GM12878 (cell line): ENCODE measurements at regions not wholly inside any gene's neighbourhood (a gene's known extent, or its start where the extent isn't known, plus 50 kb on each side); places are given as distances from the start of the nearest gene placed in this dataset.

Experiments
- ATAC-seq: fragments of 200-7000 bp; cut with Tn5 transposase; 3 replicates; pipeline ENCODE4 v1.9.1; 2020; ENCODE audit warnings: mild to moderate bottlenecking, moderate library complexity
- BruUV-seq: library from RNA; stranded (reverse); fragments of 400-500 nt; replicated peaks from 2 replicates; lab custom pipeline; 2021; lab: Mats Ljungman, UMichigan
- CTCF ChIA-PET: fragments of 300-600 bp; sonication (Branson Sonifier 250); formaldehyde crosslinking; extraction: SDS; loops from one replicate; lab custom pipeline; 2021; ENCODE audit warnings: inconsistent platforms; lab: Yijun Ruan, JAX
- POLR2A ChIA-PET: fragments of 350-600 bp; formaldehyde crosslinking; extraction: SDS; loops from one replicate; lab custom pipeline; 2021; ENCODE audit warnings: inconsistent platforms; lab: Charles Lee
- RAD21 ChIA-PET: fragments of 300-600 bp; sonication (Branson Sonifier 250); formaldehyde crosslinking; loops from one replicate; lab custom pipeline; 2023; ENCODE audit warnings: antibody characterized with exemption; ENCODE audit not compliant: unreplicated experiment; lab: Charles Lee
- SMC1A ChIA-PET: fragments of 300-600 bp; sonication (Branson Sonifier 250); formaldehyde crosslinking; loops from one replicate; lab custom pipeline; 2023; ENCODE audit not compliant: unreplicated experiment, uncharacterized antibody; lab: Charles Lee
- DNase-seq: peaks from one replicate; pipeline ENCODE4 v3.0.0-alpha.2; 2011; ENCODE audit warnings: low read depth, low spot score
- FAIRE-seq: peaks from 3 replicates; lab custom pipeline; 2011; peaks lifted over from hg19 to GRCh38; lab: Jason Lieb, UNC
- H2AFZ ChIP-seq: 2 replicates; pipeline ENCODE4 v1.6.0; 2011; ENCODE audit warnings: low read depth, low read length, control low read depth; ENCODE audit not compliant: control insufficient read depth
- H3K27ac ChIP-seq: 2 replicates; pipeline ENCODE4 v1.5.1; 2011; ENCODE audit warnings: control low read depth; ENCODE audit not compliant: control insufficient read depth, insufficient read depth
- H3K27me3 ChIP-seq, 2 experiments: replicated peaks in 1 of 2; 2 replicates each; pipeline versions ENCODE4 v1.6.0 to v1.6.1; 2011; ENCODE audit warnings: low read length in 1 of 2; ENCODE audit not compliant: control insufficient read depth in 2 of 2, insufficient read depth in 2 of 2
- H3K36me3 ChIP-seq, 2 experiments: 2 replicates each; pipeline ENCODE4 v1.5.1; 2011; ENCODE audit warnings: low read length in 1 of 2; ENCODE audit not compliant: control insufficient read depth in 2 of 2, insufficient read depth in 2 of 2
- H3K4me1 ChIP-seq: 2 replicates; pipeline ENCODE4 v1.6.1; 2011; ENCODE audit warnings: mild to moderate bottlenecking, low read length, moderate library complexity, mixed read lengths; ENCODE audit not compliant: control insufficient read depth, insufficient read depth
- H3K4me2 ChIP-seq: 2 replicates; pipeline ENCODE4 v1.6.0; 2011; ENCODE audit warnings: control low read depth; ENCODE audit not compliant: control insufficient read depth, insufficient read depth
- H3K4me3 ChIP-seq: fragments of 200-600 bp; sonication (generic); 2 replicates; pipeline ENCODE4 v1.5.1; 2016
- H3K79me2 ChIP-seq: 2 replicates; pipeline ENCODE4 v1.6.0; 2011; ENCODE audit warnings: low read length; ENCODE audit not compliant: control insufficient read depth, insufficient read depth
- H3K9ac ChIP-seq: 2 replicates; pipeline ENCODE4 v1.8.0; 2011; ENCODE audit warnings: low read length, control low read depth, mixed read lengths; ENCODE audit not compliant: control insufficient read depth, insufficient read depth
- H3K9me3 ChIP-seq: replicated peaks from 3 replicates; pipeline ENCODE4 v1.5.1; 2011; ENCODE audit warnings: mild to moderate bottlenecking, low read length; ENCODE audit not compliant: control insufficient read depth, insufficient read depth
- H4K20me1 ChIP-seq: 2 replicates; pipeline ENCODE4 v1.6.0; 2011; ENCODE audit not compliant: control insufficient read depth, insufficient read depth
- BCL3 ChIP-seq: IDR thresholded peaks from 2 replicates; pipeline ENCODE4 v1.6.1; 2011; ENCODE audit warnings: borderline replicate concordance, low read depth, mild to moderate bottlenecking, moderate library complexity, low read length; ENCODE audit not compliant: insufficient read depth, poor library complexity, severe bottlenecking
- CBX5 ChIP-seq: sonication (generic); IDR thresholded peaks from 2 replicates; pipeline ENCODE4 v1.6.1; 2016; ENCODE audit warnings: low read depth, moderate library complexity, mild to moderate bottlenecking, inconsistent platforms
- EGR1 ChIP-seq, 2 experiments: IDR thresholded peaks; 1 replicate in 1 of 2; 2 replicates in 1 of 2; pipeline ENCODE4 v1.6.1; 2011 to 2012; ENCODE audit warnings: low read depth in 2 of 2, low read length in 2 of 2, borderline replicate concordance in 1 of 2, mild to moderate bottlenecking in 1 of 2, moderate library complexity in 1 of 2
- ESRRA ChIP-seq: IDR thresholded peaks from 2 replicates; pipeline ENCODE4 v1.6.1; 2012; ENCODE audit warnings: mild to moderate bottlenecking, low read length, improper control_type of control experiment
- ETV6 ChIP-seq, 2 experiments: fragments of 450-650 bp in 1 of 2; IDR thresholded peaks in 1 of 2; conservative IDR thresholded peaks in 1 of 2; 2 replicates each; pipeline ENCODE4 v1.6.1; 2014; ENCODE audit warnings: antibody characterized with exemption in 1 of 2, borderline replicate concordance in 1 of 2, low read depth in 1 of 2, mild to moderate bottlenecking in 1 of 2, moderate library complexity in 1 of 2
- HDAC6 ChIP-seq: fragments of 200-600 bp; sonication (generic); IDR thresholded peaks from one replicate; pipeline ENCODE4 v1.8.0; 2017; ENCODE audit warnings: antibody characterized with exemption; ENCODE audit not compliant: unreplicated experiment
- RAD21 ChIP-seq: IDR thresholded peaks from 2 replicates; pipeline ENCODE4 v1.6.1; 2011; ENCODE audit warnings: mild to moderate bottlenecking, low read depth, low read length, moderate library complexity; ENCODE audit not compliant: insufficient read depth
- SMC3 ChIP-seq: IDR thresholded peaks from 2 replicates; pipeline ENCODE4 v1.6.1; 2011; ENCODE audit warnings: low read length, improper control_type of control experiment, borderline replicate concordance
- SREBF1 ChIP-seq: IDR thresholded peaks from 2 replicates; pipeline ENCODE4 v1.6.1; 2012; ENCODE audit warnings: mild to moderate bottlenecking, low read length
- YY1 ChIP-seq: IDR thresholded peaks from 2 replicates; pipeline ENCODE4 v1.6.1; 2011; ENCODE audit warnings: low read depth, mild to moderate bottlenecking, low read length
- ZNF274 ChIP-seq: IDR thresholded peaks from one replicate; pipeline ENCODE4 v1.8.0; 2011; ENCODE audit not compliant: insufficient read length, insufficient read depth
- WGBS: methylation state at CpG from one replicate; pipeline ENCODE4 v1.1.6; 2016; ENCODE audit warnings: low lambda C conversion rate; ENCODE audit not compliant: insufficient replicate concordance, insufficient coverage; ENCODE audit errors: missing lambda C conversion rate; 5-methylcytosine and 5-hydroxymethylcytosine counted together
- in situ Hi-C: fragments of 300-500 bp; cut with MboI; formaldehyde crosslinking; loops from 9 replicates; pipeline ENCODE4 v1.14.3; 2018; ENCODE audit warnings: mixed read lengths
- intact Hi-C: fragments of 100-400 bp; cut with micrococcal nuclease; formaldehyde crosslinking; loops from one replicate; pipeline ENCODE4 v1.14.2; 2022; ENCODE audit not compliant: unreplicated experiment
- TF ChIP-seq, protein P1 (sequence below), 3 experiments: IDR thresholded peaks in 2 of 3; conservative IDR thresholded peaks in 1 of 3; 2 replicates each; pipeline ENCODE4 v1.5.1; 2011; ENCODE audit warnings: low read depth in 3 of 3, low read length in 3 of 3, mild to moderate bottlenecking in 3 of 3, control low read depth in 2 of 3, moderate library complexity in 2 of 3, inconsistent platforms in 1 of 3, mixed read lengths in 1 of 3; ENCODE audit not compliant: control insufficient read depth in 2 of 3, insufficient read depth in 1 of 3; ENCODE audit errors: extremely low read depth in 1 of 3
- TF ChIP-seq, protein P2 (sequence below): IDR thresholded peaks from 2 replicates; pipeline ENCODE4 v1.6.1; 2011; ENCODE audit warnings: low read depth, mild to moderate bottlenecking, low read length, moderate library complexity, borderline replicate concordance; ENCODE audit errors: extremely low read depth

GRCh38 chr3:56988458-56989168 lies 71.9 kb upstream of the SPATA12 start:
- WGBS, result under 1% methylated on average over 10 of the region's 10 CpGs
- intact Hi-C loops, result loop anchor here (1.0 to 2.0 kb wide), 3 partner anchors 72 to 286 kb away; no protein-coding TSS in a partner anchor
- TF ChIP-seq RAD21 (peak; percentile 97), SMC3 (peak; percentile 95), BCL3 (no peak), CBX5 (no peak), EGR1 (IDR thresholded peaks at IDR 0.05; ENCODE audit: borderline replicate concordance in 1 of 2, low read depth in 2 of 2, low read length in 2 of 2) (no peak), ZNF274 (no peak), ETV6 (conservative IDR thresholded peaks at IDR 0.05 in 1 of 2, IDR thresholded peaks at IDR 0.05 in 1 of 2; ENCODE audit: borderline replicate concordance in 1 of 2, low read depth in 1 of 2) (no peak), HDAC6 (no peak), YY1 (peak; percentile 67; the same call in 1 of the 2 replicates), SREBF1 (no peak), ESRRA (no peak)
- TF ChIP-seq, protein P1, sequence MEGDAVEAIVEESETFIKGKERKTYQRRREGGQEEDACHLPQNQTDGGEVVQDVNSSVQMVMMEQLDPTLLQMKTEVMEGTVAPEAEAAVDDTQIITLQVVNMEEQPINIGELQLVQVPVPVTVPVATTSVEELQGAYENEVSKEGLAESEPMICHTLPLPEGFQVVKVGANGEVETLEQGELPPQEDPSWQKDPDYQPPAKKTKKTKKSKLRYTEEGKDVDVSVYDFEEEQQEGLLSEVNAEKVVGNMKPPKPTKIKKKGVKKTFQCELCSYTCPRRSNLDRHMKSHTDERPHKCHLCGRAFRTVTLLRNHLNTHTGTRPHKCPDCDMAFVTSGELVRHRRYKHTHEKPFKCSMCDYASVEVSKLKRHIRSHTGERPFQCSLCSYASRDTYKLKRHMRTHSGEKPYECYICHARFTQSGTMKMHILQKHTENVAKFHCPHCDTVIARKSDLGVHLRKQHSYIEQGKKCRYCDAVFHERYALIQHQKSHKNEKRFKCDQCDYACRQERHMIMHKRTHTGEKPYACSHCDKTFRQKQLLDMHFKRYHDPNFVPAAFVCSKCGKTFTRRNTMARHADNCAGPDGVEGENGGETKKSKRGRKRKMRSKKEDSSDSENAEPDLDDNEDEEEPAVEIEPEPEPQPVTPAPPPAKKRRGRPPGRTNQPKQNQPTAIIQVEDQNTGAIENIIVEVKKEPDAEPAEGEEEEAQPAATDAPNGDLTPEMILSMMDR (IDR thresholded peaks at IDR 0.05 in 2 of 3, conservative IDR thresholded peaks at IDR 0.05 in 1 of 3; ENCODE audit: control insufficient read depth in 2 of 3, extremely low read depth in 1 of 3, insufficient read depth in 1 of 3, low read depth in 3 of 3, low read length in 3 of 3), result peak; percentile 66 to 83 (median 70)
- TF ChIP-seq, protein P2, sequence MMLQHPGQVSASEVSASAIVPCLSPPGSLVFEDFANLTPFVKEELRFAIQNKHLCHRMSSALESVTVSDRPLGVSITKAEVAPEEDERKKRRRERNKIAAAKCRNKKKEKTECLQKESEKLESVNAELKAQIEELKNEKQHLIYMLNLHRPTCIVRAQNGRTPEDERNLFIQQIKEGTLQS, result no peak

More at GRCh38 chr3:56988458-56989168, 71.9 kb upstream of the SPATA12 start:
- no peaks in the 10 kb centered on the region for H3K9me3 ChIP-seq
- ATAC-seq (peak; percentile 86), FAIRE-seq (peak; percentile 78), DNase-seq (no peak)
- H4K20me1 ChIP-seq, result no peaks in the 10 kb centered on the region
- ChIA-PET CTCF (interaction anchor here (0.6 to 7.8 kb wide), 64 partner anchors 8 to 1441 kb away, joined by 3 to 231 read pairs (median 4); partner anchors contain the start of gene ARHGEF3), SMC1A (interaction anchor here (0.6 to 8.8 kb wide), 54 partner anchors 9 to 648 kb away, joined by 3 to 182 read pairs (median 4); partner anchors contain the start of gene ARHGEF3), RAD21 (interaction anchor here (0.6 to 8.8 kb wide), 40 partner anchors 8 to 494 kb away, joined by 3 to 206 read pairs (median 4); partner anchors contain the start of genes ARHGEF3 and TASOR), POLR2A (interaction anchor here (0.8 to 2.4 kb wide), 6 partner anchors 162 to 287 kb away, joined by 3 to 9 read pairs (median 4); no protein-coding TSS in a partner anchor)
- BruUV-seq, result no TSS peak
- H3K36me3 ChIP-seq, result no peaks in the 10 kb centered on the region
- H2AFZ ChIP-seq, result no peak overlapping the region
- no peaks in the 10 kb centered on the region for H3K4me1 ChIP-seq
- no peak overlapping the region for H3K27ac ChIP-seq
- no peak overlapping the region for H3K4me3 ChIP-seq
- no peak overlapping the region for H3K9ac ChIP-seq
- no peaks in the 10 kb centered on the region for H3K79me2 ChIP-seq
- H3K4me2 ChIP-seq, result no peak overlapping the region
- H3K27me3 ChIP-seq, result peaks cover 0 to 6% of the 10 kb centered on the region in 2 experiments; a peak in 3 of 4 replicates
- in situ Hi-C loops, result no loop called here
